Right atrium auricular region (tissue), 2 donors: ENCODE measurements at regions not wholly inside any gene's neighbourhood (a gene's known extent, or its start where the extent isn't known, plus 50 kb on each side); places are given as distances from the start of the nearest gene placed in this dataset.

Source experiments
- DNase-seq: peaks from one replicate; pipeline ENCODE4 v3.0.0-alpha.2; 2019; ENCODE audit warnings: low spot score
- H3K27ac ChIP-seq, 2 donors: fragments of 200-600 bp; sonication (generic); 1 replicate in 1 of 2; 2 replicates in 1 of 2; pipeline ENCODE4 v1.5.1; 2016 to 2019
- H3K27me3 ChIP-seq, 2 donors: fragments of 200-600 bp; sonication (generic); one replicate each; pipeline versions ENCODE4 v1.5.1 to v1.6.0; 2017 to 2019
- H3K36me3 ChIP-seq: fragments of 200-600 bp; sonication (generic); one replicate; pipeline ENCODE4 v1.5.1; 2016
- H3K4me1 ChIP-seq, 2 donors: fragments of 200-600 bp; sonication (generic); one replicate each; pipeline versions ENCODE4 v1.5.1 to v1.6.0; 2017 to 2019
- H3K4me3 ChIP-seq, 2 donors: fragments of 200-600 bp; sonication (generic); 1 replicate in 1 of 2; 2 replicates in 1 of 2; pipeline ENCODE4 v1.5.1; 2017 to 2019; ENCODE audit warnings: mild to moderate bottlenecking in 1 of 2, moderate library complexity in 1 of 2
- H3K9me3 ChIP-seq, 2 donors: fragments of 200-600 bp; sonication (generic); one replicate each; pipeline ENCODE4 v1.5.1; 2019
- TF ChIP-seq, protein P1 (sequence below), 2 donors: fragments of 200-600 bp; sonication (generic); IDR thresholded peaks; one replicate each; pipeline ENCODE4 v1.5.1; 2019; ENCODE audit warnings: antibody characterized with exemption in 2 of 2

DNA sequence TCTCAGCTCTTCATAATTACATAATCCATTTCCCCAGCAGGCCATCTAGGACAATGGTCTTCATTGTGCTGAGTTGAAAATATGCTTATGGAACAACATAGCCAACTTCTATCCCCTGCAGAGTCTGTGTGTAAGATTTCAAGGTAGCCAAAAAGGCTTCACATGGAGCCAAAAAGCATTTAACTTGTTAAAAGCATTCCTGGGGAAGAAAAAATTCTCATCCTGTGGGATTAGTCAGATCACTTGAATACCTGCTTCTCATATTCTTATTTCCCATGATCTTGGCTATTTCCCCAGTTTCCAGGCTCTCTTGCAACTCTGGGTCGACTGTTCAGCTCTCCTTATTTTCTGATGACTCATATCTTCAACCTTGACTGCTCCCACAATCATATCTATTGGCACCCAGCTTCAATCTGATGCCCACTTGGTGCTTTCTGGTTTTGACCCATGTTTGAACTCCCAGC, 178.9 kb downstream of the KLHL28 start:
- no peak overlapping the region for H3K27ac ChIP-seq
- DNase-seq, result no peak
- no peaks in the 10 kb centered on the region for H3K4me1 ChIP-seq
- no peaks in the 10 kb centered on the region for H3K27me3 ChIP-seq
- no peaks in the 10 kb centered on the region for H3K9me3 ChIP-seq
- H3K36me3 ChIP-seq, result no peaks in the 10 kb centered on the region
- TF ChIP-seq, protein P1, sequence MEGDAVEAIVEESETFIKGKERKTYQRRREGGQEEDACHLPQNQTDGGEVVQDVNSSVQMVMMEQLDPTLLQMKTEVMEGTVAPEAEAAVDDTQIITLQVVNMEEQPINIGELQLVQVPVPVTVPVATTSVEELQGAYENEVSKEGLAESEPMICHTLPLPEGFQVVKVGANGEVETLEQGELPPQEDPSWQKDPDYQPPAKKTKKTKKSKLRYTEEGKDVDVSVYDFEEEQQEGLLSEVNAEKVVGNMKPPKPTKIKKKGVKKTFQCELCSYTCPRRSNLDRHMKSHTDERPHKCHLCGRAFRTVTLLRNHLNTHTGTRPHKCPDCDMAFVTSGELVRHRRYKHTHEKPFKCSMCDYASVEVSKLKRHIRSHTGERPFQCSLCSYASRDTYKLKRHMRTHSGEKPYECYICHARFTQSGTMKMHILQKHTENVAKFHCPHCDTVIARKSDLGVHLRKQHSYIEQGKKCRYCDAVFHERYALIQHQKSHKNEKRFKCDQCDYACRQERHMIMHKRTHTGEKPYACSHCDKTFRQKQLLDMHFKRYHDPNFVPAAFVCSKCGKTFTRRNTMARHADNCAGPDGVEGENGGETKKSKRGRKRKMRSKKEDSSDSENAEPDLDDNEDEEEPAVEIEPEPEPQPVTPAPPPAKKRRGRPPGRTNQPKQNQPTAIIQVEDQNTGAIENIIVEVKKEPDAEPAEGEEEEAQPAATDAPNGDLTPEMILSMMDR (IDR thresholded peaks at IDR 0.05), result no peak
- no peak overlapping the region for H3K4me3 ChIP-seq

DNA sequence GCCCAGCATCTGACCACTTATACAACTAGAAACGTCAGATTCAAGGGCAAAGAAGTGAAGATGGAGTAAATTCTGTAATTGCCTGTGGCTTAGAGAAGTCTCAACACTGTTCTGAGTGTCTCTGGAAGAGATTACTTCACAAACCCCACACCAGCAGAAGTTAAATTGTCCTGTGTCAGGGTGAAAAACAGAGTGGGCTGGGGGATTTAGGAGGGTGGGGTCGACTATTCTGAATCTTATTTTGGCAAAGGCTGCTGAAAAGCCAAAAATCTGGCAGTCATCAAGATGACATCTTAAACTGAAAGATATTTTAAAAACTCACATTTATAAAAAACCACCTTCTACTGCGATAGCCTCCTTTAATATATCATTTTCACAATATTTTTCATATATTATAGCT, 180.8 kb downstream of the KLHL28 start:
- TF ChIP-seq, protein P1 (IDR thresholded peaks at IDR 0.05), result no peak
- Histone ChIP-seq H3K9me3 (no peaks in the 10 kb centered on the region), H3K27ac (no peak overlapping the region), H3K4me3 (no peak overlapping the region), H3K36me3 (no peaks in the 10 kb centered on the region), H3K27me3 (no peaks in the 10 kb centered on the region), H3K4me1 (no peaks in the 10 kb centered on the region)
- no peak for DNase-seq

DNA sequence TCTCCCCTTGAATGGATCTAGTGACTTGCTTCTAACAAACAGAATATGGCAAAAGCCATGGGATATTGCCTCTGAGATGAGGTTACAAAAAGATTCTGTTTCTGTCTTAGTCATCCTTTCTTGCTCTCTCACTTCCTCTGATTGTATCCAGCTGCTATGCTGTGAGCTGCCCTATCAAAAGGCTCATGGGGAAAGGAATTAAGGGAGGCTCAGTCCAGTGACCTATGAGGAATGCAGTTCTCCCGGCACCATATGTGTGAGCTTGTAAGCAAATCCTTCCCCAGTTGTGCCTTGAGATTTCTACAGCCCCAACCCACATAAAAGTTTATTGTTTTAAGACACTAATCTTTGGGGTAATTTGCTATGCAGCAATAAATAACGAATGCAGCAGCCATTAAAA, 183.1 kb downstream of the KLHL28 start:
- H3K27ac ChIP-seq, result no peak overlapping the region
- H3K4me1 ChIP-seq, result no peaks in the 10 kb centered on the region
- H3K9me3 ChIP-seq, result no peaks in the 10 kb centered on the region
- no peaks in the 10 kb centered on the region for H3K36me3 ChIP-seq
- DNase-seq, result no peak
- TF ChIP-seq, protein P1 (IDR thresholded peaks at IDR 0.05), result no peak
- no peak overlapping the region for H3K4me3 ChIP-seq
- H3K27me3 ChIP-seq, result no peaks in the 10 kb centered on the region

DNA sequence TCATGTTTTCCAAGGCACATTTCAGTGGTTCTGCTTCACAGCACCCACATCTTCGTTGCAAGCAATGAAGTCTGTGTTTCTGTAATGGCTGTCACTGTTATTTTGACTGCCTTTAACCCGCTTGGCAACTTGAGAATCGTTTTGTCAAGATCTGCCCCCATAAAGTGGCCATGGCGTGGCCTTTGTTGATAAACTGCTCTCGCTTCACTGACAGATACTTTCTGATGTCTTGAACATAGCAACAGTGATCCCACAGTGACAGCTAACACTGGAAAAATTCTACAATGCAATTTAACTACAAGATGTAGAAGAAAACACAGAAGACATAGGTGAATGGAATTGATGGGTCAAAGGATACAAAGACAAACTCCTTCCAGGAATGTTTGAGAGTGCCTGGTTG, 184.2 kb downstream of the KLHL28 start:
- Histone ChIP-seq H3K36me3 (no peaks in the 10 kb centered on the region), H3K27ac (no peak overlapping the region), H3K4me1 (no peaks in the 10 kb centered on the region), H3K9me3 (no peaks in the 10 kb centered on the region), H3K4me3 (no peak overlapping the region), H3K27me3 (no peaks in the 10 kb centered on the region)
- TF ChIP-seq, protein P1 (IDR thresholded peaks at IDR 0.05), result no peak
- DNase-seq, result no peak

DNA sequence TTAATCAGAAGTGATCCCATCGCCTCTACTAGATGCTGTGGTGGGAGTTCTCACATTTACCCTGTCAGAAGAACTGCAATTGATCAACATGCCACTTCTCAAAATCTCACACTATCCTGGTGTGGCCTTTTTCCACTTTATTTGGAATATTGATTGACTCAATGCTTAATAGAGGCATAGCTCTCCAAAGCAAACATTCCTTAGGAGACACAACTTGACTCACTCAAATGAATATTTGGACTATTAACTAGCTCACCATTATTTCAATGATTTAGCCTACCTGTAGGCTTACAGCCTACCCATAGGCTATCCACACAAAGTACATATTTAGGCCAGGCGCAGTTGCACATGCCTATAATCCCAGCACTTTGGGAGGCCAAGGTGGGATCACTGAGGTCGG, 186.5 kb downstream of the KLHL28 start:
- H3K27ac ChIP-seq, result no peak overlapping the region
- no peaks in the 10 kb centered on the region for H3K27me3 ChIP-seq
- no peak overlapping the region for H3K4me3 ChIP-seq
- DNase-seq, result no peak
- TF ChIP-seq, protein P1 (IDR thresholded peaks at IDR 0.05), result no peak
- H3K9me3 ChIP-seq, result no peaks in the 10 kb centered on the region
- no peaks in the 10 kb centered on the region for H3K4me1 ChIP-seq
- no peaks in the 10 kb centered on the region for H3K36me3 ChIP-seq

DNA sequence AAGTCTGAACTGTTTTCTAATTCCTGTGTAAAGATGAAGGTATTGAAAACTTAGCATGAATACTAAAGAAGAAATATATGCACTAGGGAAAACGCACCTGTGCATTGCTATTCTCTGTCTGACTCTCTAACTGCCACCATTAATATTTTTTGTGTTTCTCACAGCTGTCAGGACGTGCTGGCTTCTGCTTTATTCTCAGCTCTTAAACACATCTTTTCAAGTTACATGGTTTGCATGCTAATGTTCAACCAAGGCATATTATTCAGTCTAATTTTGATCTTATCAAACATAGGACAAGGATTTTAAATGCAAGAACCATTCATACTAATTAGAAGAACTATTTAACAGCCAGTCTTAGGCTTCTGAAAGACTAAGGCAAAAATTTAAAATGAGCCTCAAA, 187.4 kb downstream of the KLHL28 start:
- Histone ChIP-seq H3K9me3 (no peaks in the 10 kb centered on the region), H3K27me3 (no peaks in the 10 kb centered on the region), H3K27ac (no peak overlapping the region), H3K36me3 (no peaks in the 10 kb centered on the region), H3K4me1 (no peaks in the 10 kb centered on the region), H3K4me3 (no peak overlapping the region)
- no peak for DNase-seq
- TF ChIP-seq, protein P1 (IDR thresholded peaks at IDR 0.05), result no peak
